Esophagus muscularis mucosa (tissue), 3 donors: ENCODE measurements at regions not wholly inside any gene's neighbourhood (a gene's known extent, or its start where the extent isn't known, plus 50 kb on each side); places are given as distances from the start of the nearest gene placed in this dataset.

Experiments
- CTCF ChIP-seq, 3 experiments: fragments of 200-600 bp in 2 of 3; fragments of 450-650 bp in 1 of 3; sonication (generic) in 2 of 3; IDR thresholded peaks; one replicate each; pipeline ENCODE4 v1.5.1; 2017 to 2019; ENCODE audit warnings: antibody characterized with exemption in 3 of 3, mild to moderate bottlenecking in 2 of 3, moderate library complexity in 1 of 3
- POLR2A ChIP-seq: fragments of 450-650 bp; IDR thresholded peaks from one replicate; pipeline ENCODE4 v1.6.1; 2017; ENCODE audit warnings: antibody characterized with exemption, moderate library complexity, mild to moderate bottlenecking, low read depth
- POLR2AphosphoS5 ChIP-seq, 2 donors: sonication (generic); formaldehyde crosslinking; IDR thresholded peaks; one replicate each; pipeline ENCODE4 v1.6.1; 2017; ENCODE audit warnings: antibody characterized with exemption in 2 of 2

- TF ChIP-seq CTCF (IDR thresholded peaks at IDR 0.05) (no peak), POLR2AphosphoS5 (IDR thresholded peaks at IDR 0.05) (no peak), POLR2A (no peak)
Measured at GRCh38 chr10:21285742-21286331, 239.6 kb downstream of the SKIDA1 start.
